ENCODE measurements at regions not wholly inside any gene's neighbourhood (a gene's known extent, or its start where the extent isn't known, plus 50 kb on each side); places are given as distances from the start of the nearest gene placed in this dataset.

GRCh38 chr9:13956107-13956506, 357.8 kb downstream of the NFIB start:
- WGBS, 2 donors, result 33 to 47% methylated on average over 4 of the region's 4 CpGs
- DNase-seq, result peak in 1 of 3 donors; percentile 48
- Histone ChIP-seq H3K4me1 (ENCODE audit: control insufficient read depth in 5 of 5, insufficient read depth in 5 of 5, low read length in 5 of 5) (peaks cover 0 to 23% (median 8%) of the 10 kb centered on the region in 5 donors), H3K36me3 (ENCODE audit: control insufficient read depth in 4 of 4, insufficient read depth in 4 of 4, low read length in 4 of 4) (no peaks in the 10 kb centered on the region), H3K9ac (ENCODE audit: insufficient read depth in 1 of 2, low read length in 2 of 2) (no peak overlapping the region), H3K9me3 (ENCODE audit: control insufficient read depth in 4 of 4, insufficient read depth in 3 of 4, low read length in 3 of 4) (peaks cover 0 to 1% (median 0%) of the 10 kb centered on the region in 4 donors), H3K4me3 (no peak overlapping the region), H3K27me3 (ENCODE audit: control insufficient read depth in 3 of 3, insufficient read depth in 3 of 3, low read length in 2 of 3) (no peaks in the 10 kb centered on the region), H3K27ac (ENCODE audit: low read depth in 1 of 2, low read length in 1 of 2) (no peak overlapping the region)
- TF ChIP-seq CTCF (IDR thresholded peaks at IDR 0.05; ENCODE audit: control extremely low read depth, extremely low read depth), result no peak
- no peak for ATAC-seq (ENCODE audit: insufficient read depth, low FRiP score)

- ATAC-seq (ENCODE audit: insufficient read depth, low FRiP score) (no peak), DNase-seq (no peak)
- Histone ChIP-seq H3K36me3 (ENCODE audit: control insufficient read depth in 4 of 4, insufficient read depth in 4 of 4, low read length in 4 of 4) (no peaks in the 10 kb centered on the region), H3K27ac (ENCODE audit: low read depth in 1 of 2, low read length in 1 of 2) (no peak overlapping the region), H3K4me3 (no peak overlapping the region), H3K4me1 (ENCODE audit: control insufficient read depth in 5 of 5, insufficient read depth in 5 of 5, low read length in 5 of 5) (peaks cover 0 to 28% (median 5%) of the 10 kb centered on the region in 5 donors), H3K9me3 (ENCODE audit: control insufficient read depth in 4 of 4, insufficient read depth in 3 of 4, low read length in 3 of 4) (no peaks in the 10 kb centered on the region), H3K9ac (ENCODE audit: insufficient read depth in 1 of 2, low read length in 2 of 2) (no peak overlapping the region), H3K27me3 (ENCODE audit: control insufficient read depth in 3 of 3, insufficient read depth in 3 of 3, low read length in 2 of 3) (no peaks in the 10 kb centered on the region)
- 89 to 91% methylated on average over 6 of the region's 6 CpGs for WGBS, 2 donors
- TF ChIP-seq CTCF (IDR thresholded peaks at IDR 0.05; ENCODE audit: control extremely low read depth, extremely low read depth), result no peak
Observed at GRCh38 chr9:13952906-13953305, 361.0 kb downstream of the NFIB start.

- DNase-seq (no peak), ATAC-seq (ENCODE audit: insufficient read depth, low FRiP score) (no peak)
- Histone ChIP-seq H3K36me3 (ENCODE audit: control insufficient read depth in 4 of 4, insufficient read depth in 4 of 4, low read length in 4 of 4) (no peaks in the 10 kb centered on the region), H3K4me1 (ENCODE audit: control insufficient read depth in 5 of 5, insufficient read depth in 5 of 5, low read length in 5 of 5) (peaks cover 0 to 10% (median 3%) of the 10 kb centered on the region in 5 donors), H3K27ac (ENCODE audit: low read depth in 1 of 2, low read length in 1 of 2) (no peak overlapping the region), H3K9me3 (ENCODE audit: control insufficient read depth in 4 of 4, insufficient read depth in 3 of 4, low read length in 3 of 4) (no peaks in the 10 kb centered on the region), H3K9ac (ENCODE audit: insufficient read depth in 1 of 2, low read length in 2 of 2) (no peak overlapping the region), H3K4me3 (no peak overlapping the region), H3K27me3 (ENCODE audit: control insufficient read depth in 3 of 3, insufficient read depth in 3 of 3, low read length in 2 of 3) (no peaks in the 10 kb centered on the region)
- no peak for TF ChIP-seq CTCF (IDR thresholded peaks at IDR 0.05; ENCODE audit: control extremely low read depth, extremely low read depth)
- 66 to 80% methylated on average over 4 of the region's 4 CpGs for WGBS, 2 donors
Observed at GRCh38 chr9:13948037-13948436, 365.9 kb downstream of the NFIB start.

- ATAC-seq (ENCODE audit: insufficient read depth, low FRiP score) (no peak), DNase-seq (no peak)
- H3K9ac ChIP-seq (ENCODE audit: insufficient read depth in 1 of 2, low read length in 2 of 2), result no peak overlapping the region
- TF ChIP-seq CTCF (IDR thresholded peaks at IDR 0.05; ENCODE audit: control extremely low read depth, extremely low read depth), result no peak
- H3K36me3 ChIP-seq (ENCODE audit: control insufficient read depth in 4 of 4, insufficient read depth in 4 of 4, low read length in 4 of 4), result no peaks in the 10 kb centered on the region
- no peak overlapping the region for H3K27ac ChIP-seq (ENCODE audit: low read depth in 1 of 2, low read length in 1 of 2)
- H3K9me3 ChIP-seq (ENCODE audit: control insufficient read depth in 4 of 4, insufficient read depth in 3 of 4, low read length in 3 of 4), result no peaks in the 10 kb centered on the region
- H3K4me1 ChIP-seq (ENCODE audit: control insufficient read depth in 5 of 5, insufficient read depth in 5 of 5, low read length in 5 of 5), result peaks cover 0 to 48% (median 23%) of the 10 kb centered on the region in 5 donors
- H3K4me3 ChIP-seq, result no peak overlapping the region
- H3K27me3 ChIP-seq (ENCODE audit: control insufficient read depth in 3 of 3, insufficient read depth in 3 of 3, low read length in 2 of 3), result no peaks in the 10 kb centered on the region
Observed at GRCh38 chr9:13943176-13943575, 370.8 kb downstream of the NFIB start.
